Frontal cortex (tissue), 3 donors: ENCODE measurements at regions not wholly inside any gene's neighbourhood (a gene's known extent, or its start where the extent isn't known, plus 50 kb on each side); places are given as distances from the start of the nearest gene placed in this dataset.
"Not testable (repeated sequence)": the region's sequence is repeated elsewhere in the genome, so short reads cannot be mapped to it uniquely, and the experiment has no call there.

Source experiments
- DNase-seq, 2 donors: peaks; one replicate each; pipeline ENCODE4 v3.0.0; 2012; ENCODE audit warnings: low spot score in 2 of 2
- FAIRE-seq: peaks from 2 replicates; lab custom pipeline; 2012; peaks lifted over from hg19 to GRCh38; lab: Jason Lieb, UNC
- donor health status: control.
- donor health status: control.
- donor health status: control.

GRCh38 chrX:460823-461640, 74.3 kb upstream of the PPP2R3B start:
- no peak for DNase-seq
- no peak for FAIRE-seq

GRCh38 chrX:462853-463252, 76.1 kb upstream of the PPP2R3B start:
- no peak for FAIRE-seq

GRCh38 chrX:465418-466215, 78.9 kb upstream of the PPP2R3B start:
- DNase-seq (no peak), FAIRE-seq (no peak)

More at GRCh38 chrX:462853-463252, 76.1 kb upstream of the PPP2R3B start:
- DNase-seq = no peak

GRCh38 chrX:466836-467235, 80.1 kb upstream of the PPP2R3B start:
- FAIRE-seq = not testable (repeated sequence)

GRCh38 chrX:467686-468085, 81.0 kb upstream of the PPP2R3B start:
- FAIRE-seq, DNase-seq: not testable (repeated sequence)

More at GRCh38 chrX:466836-467235, 80.1 kb upstream of the PPP2R3B start:
- DNase-seq = not testable (repeated sequence)

- no peak for FAIRE-seq
- DNase-seq = no peak
Measured at GRCh38 chrX:468979-469378, 82.3 kb upstream of the PPP2R3B start.

GRCh38 chrX:470686-471085, 84.0 kb upstream of the PPP2R3B start:
- FAIRE-seq (no peak), DNase-seq (no peak)

- DNase-seq (no peak), FAIRE-seq (no peak)
Measured at GRCh38 chrX:471281-471680, 84.6 kb upstream of the PPP2R3B start.

- FAIRE-seq = not testable (repeated sequence)
Measured at GRCh38 chrX:472275-472674, 85.6 kb upstream of the PPP2R3B start.

GRCh38 chrX:475926-476723, 89.4 kb upstream of the PPP2R3B start:
- DNase-seq = no peak
- no peak for FAIRE-seq

More at GRCh38 chrX:472275-472674, 85.6 kb upstream of the PPP2R3B start:
- not testable (repeated sequence) for DNase-seq

- no peak for FAIRE-seq
- DNase-seq = no peak
Measured at GRCh38 chrX:476724-477075, 90.0 kb upstream of the PPP2R3B start.

GRCh38 chrX:477441-478012, 90.8 kb upstream of the PPP2R3B start:
- FAIRE-seq (no peak), DNase-seq (no peak)

GRCh38 chrX:479273-479981, 92.7 kb upstream of the PPP2R3B start:
- FAIRE-seq = no peak
- DNase-seq = no peak

- DNase-seq (no peak), FAIRE-seq (no peak)
Measured at GRCh38 chrX:480861-481417, 94.2 kb upstream of the PPP2R3B start.

- FAIRE-seq (no peak), DNase-seq (no peak)
Measured at GRCh38 chrX:482192-482701, 95.5 kb upstream of the PPP2R3B start.

GRCh38 chrX:482702-483203, 96.0 kb upstream of the PPP2R3B start:
- no peak for FAIRE-seq
- no peak for DNase-seq

- no peak for DNase-seq
- FAIRE-seq = no peak
Measured at GRCh38 chrX:485368-485767, 98.7 kb upstream of the PPP2R3B start.

- DNase-seq (no peak), FAIRE-seq (no peak)
Measured at GRCh38 chrX:486325-486724, 99.6 kb upstream of the PPP2R3B start.

- FAIRE-seq = no peak
Measured at GRCh38 chrX:487836-488235, 101.1 kb upstream of the PPP2R3B start.

More at GRCh38 chrX:487836-488235, 101.1 kb upstream of the PPP2R3B start:
- no peak for DNase-seq
